GM15510 (cell line): ENCODE measurements at regions not wholly inside any gene's neighbourhood (a gene's known extent, or its start where the extent isn't known, plus 50 kb on each side); places are given as distances from the start of the nearest gene placed in this dataset.

Experiments
- POLR2A ChIP-seq: IDR thresholded peaks from 3 replicates; pipeline ENCODE4 v1.6.1; 2011; ENCODE audit warnings: borderline replicate concordance; ENCODE audit not compliant: insufficient read length; ENCODE audit errors: extremely low read depth

- no peak for TF ChIP-seq POLR2A
These were observed 728.7 kb upstream of the ID2 start for GRCh38 chr2:7953195-7953594.

DNA sequence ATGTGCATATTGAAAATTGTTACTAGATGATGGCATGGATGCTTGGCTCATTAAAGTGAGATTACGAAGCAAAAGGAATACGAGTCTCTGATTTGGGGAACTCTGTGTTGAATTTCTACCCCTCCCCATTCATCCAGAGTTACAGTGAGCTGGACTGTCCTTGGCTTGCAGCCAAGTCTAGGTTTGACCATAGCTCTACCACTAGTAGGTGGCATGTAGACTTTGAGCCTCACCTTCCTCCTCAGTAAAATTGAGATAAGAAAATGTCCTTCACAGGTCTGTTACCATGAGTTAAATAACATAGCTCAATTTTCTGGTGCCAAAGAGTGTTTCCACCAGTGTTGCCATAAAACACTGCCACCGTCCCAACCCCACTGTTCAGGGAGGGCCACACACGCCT, 727.6 kb upstream of the ID2 start:
- TF ChIP-seq POLR2A: no peak

GRCh38 chr2:7956126-7956689, 725.6 kb upstream of the ID2 start:
- no peak for TF ChIP-seq POLR2A

GRCh38 chr2:7961550-7961949, 720.3 kb upstream of the ID2 start:
- no peak for TF ChIP-seq POLR2A

GRCh38 chr2:7962161-7962560, 719.7 kb upstream of the ID2 start:
- no peak for TF ChIP-seq POLR2A

DNA sequence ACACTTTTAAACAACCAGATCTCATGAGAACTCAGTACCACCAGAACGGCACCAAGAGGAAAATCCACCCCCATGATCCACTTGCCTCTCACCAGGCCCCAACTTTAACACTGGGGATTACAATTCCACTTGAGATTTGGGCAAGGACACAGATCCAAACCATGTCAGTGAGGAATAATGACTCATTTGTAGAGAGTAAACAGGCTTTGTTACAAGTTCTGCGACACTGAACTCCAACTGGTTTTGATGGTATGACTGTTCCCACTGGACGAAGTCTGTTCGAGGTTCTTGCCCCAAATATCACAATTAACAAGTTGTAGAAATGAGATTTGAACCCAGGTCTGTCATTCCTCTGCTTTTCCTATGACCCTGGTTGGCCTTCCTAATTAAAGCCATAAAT, 718.1 kb upstream of the ID2 start:
- no peak for TF ChIP-seq POLR2A

GRCh38 chr2:7966032-7966431, 715.8 kb upstream of the ID2 start:
- no peak for TF ChIP-seq POLR2A

DNA sequence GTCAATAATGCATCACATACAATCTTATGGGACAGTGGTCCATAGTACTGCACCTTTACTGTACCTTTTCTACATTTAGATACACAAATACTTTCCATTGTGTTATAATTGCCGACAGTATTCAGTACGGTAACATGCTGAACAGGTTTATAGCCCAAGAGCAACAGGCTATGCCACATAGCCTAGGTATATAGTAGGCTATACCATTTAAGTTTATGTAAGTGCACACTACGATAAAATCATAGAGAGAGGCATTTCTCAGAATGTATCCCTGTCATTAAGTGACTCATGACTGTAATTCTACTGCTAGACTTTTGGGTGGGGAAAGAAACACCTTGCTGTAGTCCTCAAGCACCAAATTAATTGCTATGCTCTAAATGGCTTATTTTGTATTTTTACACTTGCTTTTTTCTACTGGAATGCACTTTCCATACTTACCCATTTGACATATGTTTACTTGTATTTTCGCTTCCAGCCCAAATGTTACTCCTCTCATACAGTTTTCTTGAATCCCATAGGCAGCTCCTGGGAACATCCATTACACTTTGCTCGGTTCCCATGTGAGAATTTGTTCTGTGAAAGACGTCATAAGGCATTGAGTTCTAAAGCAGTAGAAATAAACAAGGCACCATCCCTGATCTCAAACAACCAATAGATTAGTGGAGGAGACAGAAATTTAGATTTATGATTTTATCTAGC, 714.0 kb upstream of the ID2 start:
- TF ChIP-seq POLR2A: no peak

GRCh38 chr2:7969756-7970515, 711.9 kb upstream of the ID2 start:
- no peak for TF ChIP-seq POLR2A

DNA sequence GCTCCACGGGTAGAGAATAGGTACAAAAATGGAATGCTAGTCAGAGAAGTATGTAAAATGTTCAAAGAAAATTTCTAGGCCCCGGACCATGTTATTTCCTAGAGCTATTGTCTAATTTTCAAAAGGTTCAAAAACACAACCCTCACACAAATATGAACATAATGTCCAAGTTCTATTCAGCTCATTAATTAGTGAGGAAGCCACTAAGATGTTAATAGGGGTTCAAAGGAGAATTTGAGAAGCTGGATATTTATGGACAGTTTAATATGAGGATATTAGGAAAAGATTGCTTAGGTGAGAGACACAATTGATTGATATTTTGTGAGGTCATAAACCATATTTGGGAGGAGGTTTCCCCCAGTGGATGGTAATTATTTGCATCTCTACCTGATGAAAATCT, 710.6 kb upstream of the ID2 start:
- TF ChIP-seq POLR2A: no peak

GRCh38 chr2:7971841-7972240, 710.0 kb upstream of the ID2 start:
- no peak for TF ChIP-seq POLR2A

DNA sequence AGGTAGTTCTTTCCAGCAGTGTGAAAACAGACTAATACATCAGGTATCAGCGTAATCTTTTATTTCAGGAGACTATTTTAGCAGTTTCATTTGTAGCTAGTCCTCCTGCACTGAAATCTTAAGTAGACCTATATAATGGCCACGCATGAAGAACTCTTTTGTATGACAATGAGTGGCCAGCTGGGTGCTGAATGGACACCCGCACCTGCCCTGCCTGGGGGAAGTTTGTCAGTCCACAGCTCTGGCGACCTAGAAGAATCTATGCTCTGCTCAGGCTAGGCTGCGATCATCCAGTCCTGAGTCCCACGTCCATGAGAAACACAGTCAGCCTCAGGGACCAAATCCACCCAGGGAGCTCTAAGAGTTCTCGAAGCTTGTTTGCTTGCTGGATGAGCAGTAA, 709.2 kb upstream of the ID2 start:
- TF ChIP-seq POLR2A: no peak

GRCh38 chr2:7973801-7974480, 707.9 kb upstream of the ID2 start:
- no peak for TF ChIP-seq POLR2A

DNA sequence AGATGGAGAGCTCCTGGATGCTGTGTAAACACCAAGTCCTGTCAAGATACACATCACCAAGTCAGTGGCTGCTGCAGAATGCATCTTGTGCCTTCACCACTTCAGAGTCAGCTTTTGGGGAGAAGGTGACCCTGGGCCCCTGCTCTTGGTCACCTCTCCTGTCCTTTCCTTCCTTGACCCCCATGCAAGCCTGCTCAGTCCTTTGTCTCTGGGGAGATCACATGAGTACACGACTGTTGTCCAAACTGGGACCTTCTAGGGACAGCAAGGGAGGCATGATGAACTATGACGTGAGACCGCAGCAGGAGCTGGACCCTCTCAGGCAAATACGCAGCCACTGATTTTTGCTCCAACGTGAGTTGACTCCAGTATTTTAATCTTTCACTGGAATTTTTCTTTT, 706.9 kb upstream of the ID2 start:
- TF ChIP-seq POLR2A: no peak

DNA sequence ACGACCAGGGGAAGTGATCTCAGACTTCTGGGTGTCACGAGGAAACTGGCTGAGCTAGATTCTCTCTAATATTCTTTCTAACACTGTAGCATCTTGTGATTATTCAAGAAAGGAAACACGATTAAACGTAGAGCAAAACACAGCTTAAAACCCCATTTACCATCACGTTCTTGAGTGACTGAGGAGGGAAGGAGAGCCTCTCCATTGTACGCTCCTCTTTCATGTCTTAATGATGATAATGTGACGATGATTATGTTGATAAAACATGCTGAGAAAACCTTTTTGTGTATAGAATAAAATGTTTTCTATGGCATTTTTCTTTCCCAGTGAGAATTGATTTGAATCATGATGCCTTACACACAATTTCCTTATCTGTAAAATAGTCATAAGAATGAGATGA, 705.6 kb upstream of the ID2 start:
- TF ChIP-seq POLR2A: no peak
